OCI-LY1 (cell line): ENCODE measurements at regions not wholly inside any gene's neighbourhood (a gene's known extent, or its start where the extent isn't known, plus 50 kb on each side); places are given as distances from the start of the nearest gene placed in this dataset.

Source experiments
- CTCF ChIP-seq: fragments of 200-600 bp; sonication (generic), shearing (Covaris generic); IDR thresholded peaks from 2 replicates; pipeline ENCODE4 v1.5.1; 2017; ENCODE audit warnings: mild to moderate bottlenecking, antibody characterized with exemption, low read length, moderate library complexity, mixed read lengths
- EZH2 ChIP-seq: fragments of 200-600 bp; sonication (generic), shearing (Covaris generic); IDR thresholded peaks from 2 replicates; pipeline ENCODE4 v1.8.0; 2017; ENCODE audit warnings: borderline replicate concordance, mixed run types, mild to moderate bottlenecking, antibody characterized with exemption, low read length, moderate library complexity, mixed read lengths

- TF ChIP-seq CTCF (no peak), EZH2 (no peak)
Measured at GRCh38 chr14:22311636-22312035, 277.4 kb downstream of the DAD1 start.
